Kasumi-1 (cell line): ENCODE measurements at regions not wholly inside any gene's neighbourhood (a gene's known extent, or its start where the extent isn't known, plus 50 kb on each side); places are given as distances from the start of the nearest gene placed in this dataset.

Experiments used
- DNase-seq, 2 experiments: peaks; one replicate each; lab custom pipeline; 2025; lab: John Stamatoyannopoulos, UW

- no peak for DNase-seq
Measured at GRCh38 chrX:6313356-6313755, 84.7 kb upstream of the NLGN4X start.

GRCh38 chrX:6311540-6311939, 82.9 kb upstream of the NLGN4X start:
- no peak for DNase-seq

- no peak for DNase-seq
Measured at GRCh38 chrX:6307156-6307555, 78.5 kb upstream of the NLGN4X start.

- no peak for DNase-seq
Measured at GRCh38 chrX:6299724-6300123, 71.1 kb upstream of the NLGN4X start.

- DNase-seq: no peak
Measured at GRCh38 chrX:6293716-6294115, 65.0 kb upstream of the NLGN4X start.

- DNase-seq: no peak
Measured at GRCh38 chrX:6292599-6292998, 63.9 kb upstream of the NLGN4X start.

GRCh38 chrX:6291444-6291843, 62.8 kb upstream of the NLGN4X start:
- no peak for DNase-seq

GRCh38 chrX:6283826-6284225, 55.2 kb upstream of the NLGN4X start:
- DNase-seq: no peak

GRCh38 chrX:6279277-6279909, 50.7 kb upstream of the NLGN4X start:
- DNase-seq: no peak
